A673 (cell line): ENCODE measurements at regions not wholly inside any gene's neighbourhood (a gene's known extent, or its start where the extent isn't known, plus 50 kb on each side); places are given as distances from the start of the nearest gene placed in this dataset.

Source experiments
- EZH2 ChIP-seq: fragments of 200-600 bp; sonication (generic); IDR thresholded peaks from 2 replicates; pipeline ENCODE4 v1.6.1; 2017; ENCODE audit warnings: borderline replicate concordance, low read depth, mild to moderate bottlenecking, mixed read lengths, antibody characterized with exemption, low read length; ENCODE audit not compliant: poor library complexity, severe bottlenecking
- TF ChIP-seq, protein P1 (sequence below): fragments of 300-800, 200-600 bp; sonication (generic); conservative IDR thresholded peaks from 2 replicates; pipeline ENCODE4 v1.5.1; 2017; ENCODE audit warnings: low read depth, mild to moderate bottlenecking, antibody characterized with exemption, low read length, moderate library complexity, mixed read lengths

DNA sequence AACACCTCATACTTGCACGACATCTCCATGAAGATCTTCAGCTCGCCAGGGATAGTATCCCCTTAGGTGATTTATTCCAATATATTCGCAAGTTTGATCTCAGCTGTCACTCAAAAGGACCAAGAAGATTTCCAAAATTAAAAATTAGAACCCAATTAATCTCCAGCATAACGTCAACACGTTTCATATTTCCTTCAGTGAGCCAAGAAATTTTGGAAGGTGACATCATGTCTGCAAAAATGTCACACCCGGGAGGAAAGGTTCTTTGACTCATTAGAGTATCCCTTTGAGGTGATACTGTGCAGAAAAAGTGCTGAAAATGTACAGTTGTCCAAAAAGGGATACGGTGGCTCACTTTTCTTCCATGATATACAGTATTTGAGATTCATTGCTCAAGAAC, 569.6 kb downstream of the EFNB2 start:
- TF ChIP-seq, protein P1, sequence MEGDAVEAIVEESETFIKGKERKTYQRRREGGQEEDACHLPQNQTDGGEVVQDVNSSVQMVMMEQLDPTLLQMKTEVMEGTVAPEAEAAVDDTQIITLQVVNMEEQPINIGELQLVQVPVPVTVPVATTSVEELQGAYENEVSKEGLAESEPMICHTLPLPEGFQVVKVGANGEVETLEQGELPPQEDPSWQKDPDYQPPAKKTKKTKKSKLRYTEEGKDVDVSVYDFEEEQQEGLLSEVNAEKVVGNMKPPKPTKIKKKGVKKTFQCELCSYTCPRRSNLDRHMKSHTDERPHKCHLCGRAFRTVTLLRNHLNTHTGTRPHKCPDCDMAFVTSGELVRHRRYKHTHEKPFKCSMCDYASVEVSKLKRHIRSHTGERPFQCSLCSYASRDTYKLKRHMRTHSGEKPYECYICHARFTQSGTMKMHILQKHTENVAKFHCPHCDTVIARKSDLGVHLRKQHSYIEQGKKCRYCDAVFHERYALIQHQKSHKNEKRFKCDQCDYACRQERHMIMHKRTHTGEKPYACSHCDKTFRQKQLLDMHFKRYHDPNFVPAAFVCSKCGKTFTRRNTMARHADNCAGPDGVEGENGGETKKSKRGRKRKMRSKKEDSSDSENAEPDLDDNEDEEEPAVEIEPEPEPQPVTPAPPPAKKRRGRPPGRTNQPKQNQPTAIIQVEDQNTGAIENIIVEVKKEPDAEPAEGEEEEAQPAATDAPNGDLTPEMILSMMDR: no peak
- no peak for TF ChIP-seq EZH2
